Uterus (tissue), 2 donors: ENCODE measurements at regions not wholly inside any gene's neighbourhood (a gene's known extent, or its start where the extent isn't known, plus 50 kb on each side); places are given as distances from the start of the nearest gene placed in this dataset.

Source experiments
- POLR2A ChIP-seq, 2 donors: fragments of 450-650 bp; IDR thresholded peaks; one replicate each; pipeline ENCODE4 v1.6.1; 2016; ENCODE audit warnings: antibody characterized with exemption in 2 of 2, mild to moderate bottlenecking in 1 of 2, moderate library complexity in 1 of 2
- TF ChIP-seq, protein P1 (sequence below), 4 experiments: fragments of 200-600 bp in 2 of 4; fragments of 450-650 bp in 2 of 4; sonication (generic) in 2 of 4; IDR thresholded peaks; one replicate each; pipeline ENCODE4 v1.5.1; 2016 to 2019; ENCODE audit warnings: antibody characterized with exemption in 4 of 4, mild to moderate bottlenecking in 2 of 4, moderate library complexity in 1 of 4

DNA sequence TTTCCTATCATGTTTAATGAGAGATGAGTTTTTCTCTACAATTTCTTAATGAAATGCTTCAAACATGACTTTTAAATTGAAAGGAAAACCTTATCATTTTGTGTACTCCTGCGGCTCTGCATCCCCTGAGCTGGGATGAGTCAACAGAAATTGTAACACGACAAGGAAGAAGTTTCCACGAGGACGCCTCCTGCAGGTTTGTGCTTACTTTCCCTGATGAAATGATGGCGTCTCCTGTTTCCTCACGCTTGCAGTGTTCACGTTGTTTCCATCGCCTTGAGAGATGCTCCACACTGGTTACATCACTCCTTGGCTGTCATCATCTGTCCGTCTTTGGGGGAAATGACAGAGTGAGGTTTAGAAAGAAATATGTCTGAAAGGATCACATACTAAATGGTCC is 233.7 kb upstream of the ZFP64 start:
- TF ChIP-seq, protein P1, sequence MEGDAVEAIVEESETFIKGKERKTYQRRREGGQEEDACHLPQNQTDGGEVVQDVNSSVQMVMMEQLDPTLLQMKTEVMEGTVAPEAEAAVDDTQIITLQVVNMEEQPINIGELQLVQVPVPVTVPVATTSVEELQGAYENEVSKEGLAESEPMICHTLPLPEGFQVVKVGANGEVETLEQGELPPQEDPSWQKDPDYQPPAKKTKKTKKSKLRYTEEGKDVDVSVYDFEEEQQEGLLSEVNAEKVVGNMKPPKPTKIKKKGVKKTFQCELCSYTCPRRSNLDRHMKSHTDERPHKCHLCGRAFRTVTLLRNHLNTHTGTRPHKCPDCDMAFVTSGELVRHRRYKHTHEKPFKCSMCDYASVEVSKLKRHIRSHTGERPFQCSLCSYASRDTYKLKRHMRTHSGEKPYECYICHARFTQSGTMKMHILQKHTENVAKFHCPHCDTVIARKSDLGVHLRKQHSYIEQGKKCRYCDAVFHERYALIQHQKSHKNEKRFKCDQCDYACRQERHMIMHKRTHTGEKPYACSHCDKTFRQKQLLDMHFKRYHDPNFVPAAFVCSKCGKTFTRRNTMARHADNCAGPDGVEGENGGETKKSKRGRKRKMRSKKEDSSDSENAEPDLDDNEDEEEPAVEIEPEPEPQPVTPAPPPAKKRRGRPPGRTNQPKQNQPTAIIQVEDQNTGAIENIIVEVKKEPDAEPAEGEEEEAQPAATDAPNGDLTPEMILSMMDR (IDR thresholded peaks at IDR 0.05), result no peak
- no peak for TF ChIP-seq POLR2A (IDR thresholded peaks at IDR 0.05)
